Nephron (organoid): ENCODE measurements at regions not wholly inside any gene's neighbourhood (a gene's known extent, or its start where the extent isn't known, plus 50 kb on each side); places are given as distances from the start of the nearest gene placed in this dataset.

ENCODE experiments used
- H3K27ac Mint-ChIP-seq, 3 experiments: 2 replicates each; pipeline ENCODE4 v1.8.0; 2020; ENCODE audit warnings: mixed read lengths in 3 of 3, mild to moderate bottlenecking in 2 of 3, moderate library complexity in 1 of 3
- H3K27me3 Mint-ChIP-seq: 2 replicates; pipeline ENCODE4 v1.8.0; 2021; ENCODE audit warnings: low read depth, mild to moderate bottlenecking, moderate library complexity, mixed read lengths
- H3K36me3 Mint-ChIP-seq: 2 replicates; pipeline ENCODE4 v1.8.0; 2020; ENCODE audit warnings: low read depth, mixed read lengths
- H3K4me1 Mint-ChIP-seq: 2 replicates; pipeline ENCODE4 v1.8.0; 2020; ENCODE audit warnings: mixed read lengths
- H3K4me3 Mint-ChIP-seq, 3 experiments: 2 replicates each; pipeline ENCODE4 v1.8.0; 2020; ENCODE audit warnings: mild to moderate bottlenecking in 3 of 3, mixed read lengths in 3 of 3, moderate library complexity in 2 of 3
- H3K9me3 Mint-ChIP-seq: 2 replicates; pipeline ENCODE4 v1.8.0; 2020; ENCODE audit warnings: mixed read lengths
- TF ChIP-seq, protein P1 (sequence below), 3 experiments: fragments of 200-600 bp; sonication (generic); IDR thresholded peaks; one replicate each; pipeline ENCODE4 v1.5.0; 2021; ENCODE audit warnings: antibody characterized with exemption in 3 of 3; ENCODE audit not compliant: unreplicated experiment in 3 of 3

DNA sequence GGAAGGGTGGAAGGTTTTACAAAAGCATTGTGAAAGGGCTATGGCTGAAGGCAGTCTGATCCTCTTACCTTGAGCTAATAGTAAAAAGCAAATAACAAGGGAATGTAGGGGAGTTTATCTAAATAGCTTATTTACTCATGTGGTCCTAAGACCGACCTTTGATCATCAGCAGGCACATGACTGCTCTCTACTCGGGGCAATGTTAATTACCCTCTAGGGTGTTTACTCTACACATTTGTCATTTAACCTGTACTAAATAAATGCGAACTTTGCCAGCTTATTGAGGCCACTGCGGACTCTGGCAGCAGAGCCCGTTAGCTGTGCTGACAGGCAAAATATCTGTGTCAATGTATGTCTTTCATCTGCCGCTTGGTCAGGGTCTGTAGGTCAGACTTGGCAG is 768.3 kb upstream of the ATXN7L3B start:
- Mint-ChIP-seq H3K27me3 (no peaks in the 10 kb centered on the region), H3K4me3 (no peak overlapping the region), H3K27ac (no peak overlapping the region), H3K36me3 (no peaks in the 10 kb centered on the region), H3K9me3 (peaks cover 4% of the 10 kb centered on the region), H3K4me1 (peaks cover 4% of the 10 kb centered on the region)
- TF ChIP-seq, protein P1, sequence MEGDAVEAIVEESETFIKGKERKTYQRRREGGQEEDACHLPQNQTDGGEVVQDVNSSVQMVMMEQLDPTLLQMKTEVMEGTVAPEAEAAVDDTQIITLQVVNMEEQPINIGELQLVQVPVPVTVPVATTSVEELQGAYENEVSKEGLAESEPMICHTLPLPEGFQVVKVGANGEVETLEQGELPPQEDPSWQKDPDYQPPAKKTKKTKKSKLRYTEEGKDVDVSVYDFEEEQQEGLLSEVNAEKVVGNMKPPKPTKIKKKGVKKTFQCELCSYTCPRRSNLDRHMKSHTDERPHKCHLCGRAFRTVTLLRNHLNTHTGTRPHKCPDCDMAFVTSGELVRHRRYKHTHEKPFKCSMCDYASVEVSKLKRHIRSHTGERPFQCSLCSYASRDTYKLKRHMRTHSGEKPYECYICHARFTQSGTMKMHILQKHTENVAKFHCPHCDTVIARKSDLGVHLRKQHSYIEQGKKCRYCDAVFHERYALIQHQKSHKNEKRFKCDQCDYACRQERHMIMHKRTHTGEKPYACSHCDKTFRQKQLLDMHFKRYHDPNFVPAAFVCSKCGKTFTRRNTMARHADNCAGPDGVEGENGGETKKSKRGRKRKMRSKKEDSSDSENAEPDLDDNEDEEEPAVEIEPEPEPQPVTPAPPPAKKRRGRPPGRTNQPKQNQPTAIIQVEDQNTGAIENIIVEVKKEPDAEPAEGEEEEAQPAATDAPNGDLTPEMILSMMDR (IDR thresholded peaks at IDR 0.05; ENCODE audit: unreplicated experiment in 3 of 3), result no peak

DNA sequence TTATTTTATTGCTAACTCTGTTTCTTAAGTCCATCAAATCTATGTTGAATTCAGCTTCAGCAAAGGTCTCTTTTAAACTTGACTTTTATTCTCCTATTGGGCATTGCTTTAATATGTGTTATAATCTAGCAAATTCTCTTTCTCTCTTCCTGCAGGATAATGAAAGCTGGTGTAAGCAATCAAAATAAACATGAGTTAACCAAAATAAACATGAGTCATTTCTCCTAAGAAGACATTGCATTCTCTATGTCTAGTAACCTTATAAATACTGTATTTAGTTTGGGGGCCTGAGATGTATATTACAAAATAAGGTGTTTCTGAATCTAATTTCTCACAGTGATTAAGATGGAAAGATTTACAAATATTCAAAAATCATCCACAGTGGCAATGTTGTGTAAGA is 739.1 kb upstream of the ATXN7L3B start:
- Mint-ChIP-seq H3K4me3 (no peak overlapping the region), H3K4me1 (peaks cover 6% of the 10 kb centered on the region), H3K9me3 (peaks cover 29% of the 10 kb centered on the region), H3K27ac (no peak overlapping the region), H3K27me3 (no peaks in the 10 kb centered on the region), H3K36me3 (peaks cover 7% of the 10 kb centered on the region)
- TF ChIP-seq, protein P1 (IDR thresholded peaks at IDR 0.05; ENCODE audit: unreplicated experiment in 3 of 3), result no peak

DNA sequence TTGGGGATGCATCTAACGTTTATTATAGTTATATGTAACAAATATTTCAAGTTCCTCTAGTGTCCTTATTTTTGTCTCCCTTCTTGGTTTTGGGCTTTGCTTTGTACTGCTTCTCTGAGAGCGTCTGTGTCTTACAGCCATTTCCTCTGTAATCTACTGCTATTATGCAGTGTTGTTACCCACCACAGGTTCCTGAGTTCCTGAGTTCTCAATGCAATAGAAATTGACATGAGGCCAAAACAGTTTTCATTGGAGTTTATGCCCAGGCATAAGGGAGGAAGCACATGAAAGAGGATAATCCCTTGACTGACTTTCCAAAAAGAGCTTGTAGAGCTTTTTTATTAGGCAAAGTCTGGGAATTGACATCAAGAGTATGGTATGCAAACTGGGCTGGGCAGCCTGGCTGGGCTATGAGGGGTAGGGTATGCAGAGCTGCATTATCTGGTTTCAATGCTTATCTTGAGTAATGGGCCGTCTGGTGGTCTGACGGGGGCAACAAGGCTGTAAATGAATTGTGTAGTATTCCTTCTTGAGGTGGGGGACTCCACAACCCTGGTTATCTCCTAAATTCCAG is 722.5 kb upstream of the ATXN7L3B start:
- H3K4me3 Mint-ChIP-seq, result no peak overlapping the region
- H3K9me3 Mint-ChIP-seq, result peaks cover under 1% of the 10 kb centered on the region
- no peaks in the 10 kb centered on the region for H3K27me3 Mint-ChIP-seq
- H3K27ac Mint-ChIP-seq, result no peak overlapping the region
- TF ChIP-seq, protein P1 (IDR thresholded peaks at IDR 0.05; ENCODE audit: unreplicated experiment in 3 of 3), result no peak
- H3K4me1 Mint-ChIP-seq, result no peaks in the 10 kb centered on the region
- H3K36me3 Mint-ChIP-seq, result no peaks in the 10 kb centered on the region

DNA sequence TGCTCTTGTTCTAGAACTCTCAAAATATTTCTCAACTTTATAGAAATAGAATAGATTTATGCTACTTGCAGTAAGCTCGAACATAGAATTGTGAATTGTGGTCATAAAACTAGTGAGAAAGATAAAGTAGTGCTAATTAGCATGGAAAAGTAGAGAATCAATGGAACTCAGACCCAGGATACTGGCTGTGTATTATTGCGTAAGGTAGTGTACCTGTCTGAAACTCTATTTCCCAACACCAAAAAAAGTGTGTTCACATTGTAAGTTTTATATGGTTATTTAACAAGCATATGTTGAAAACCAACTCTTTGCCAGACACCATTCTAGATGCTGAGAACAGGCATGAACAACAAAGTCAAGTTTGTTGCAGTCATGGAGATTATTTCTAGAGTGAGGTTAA is 720.5 kb upstream of the ATXN7L3B start:
- H3K4me3 Mint-ChIP-seq, result no peak overlapping the region
- H3K27ac Mint-ChIP-seq, result no peak overlapping the region
- H3K9me3 Mint-ChIP-seq, result peaks cover 12% of the 10 kb centered on the region

DNA sequence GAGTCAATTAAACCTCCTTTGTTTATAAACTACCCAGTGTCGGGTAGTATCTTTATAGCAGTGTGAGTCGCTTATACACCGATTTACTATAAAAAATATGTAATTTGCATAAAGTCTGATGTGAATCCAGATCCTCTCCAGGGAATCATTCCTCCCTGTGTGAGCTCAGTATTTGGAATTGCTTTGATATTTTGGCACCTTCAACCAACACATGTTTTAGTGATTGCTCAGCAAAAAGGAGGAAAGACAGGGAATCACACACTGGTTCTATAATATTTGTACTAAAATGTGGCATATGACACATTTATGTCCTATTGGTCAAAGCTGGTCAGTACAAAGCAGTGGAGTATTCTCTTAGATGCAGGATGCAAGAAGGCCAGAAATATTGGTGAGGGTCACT is 703.9 kb upstream of the ATXN7L3B start:
- no peaks in the 10 kb centered on the region for H3K36me3 Mint-ChIP-seq
- H3K4me1 Mint-ChIP-seq, result no peaks in the 10 kb centered on the region
- no peaks in the 10 kb centered on the region for H3K9me3 Mint-ChIP-seq
- TF ChIP-seq, protein P1 (IDR thresholded peaks at IDR 0.05; ENCODE audit: unreplicated experiment in 3 of 3), result no peak
- H3K27me3 Mint-ChIP-seq, result no peaks in the 10 kb centered on the region
- H3K4me3 Mint-ChIP-seq, result no peak overlapping the region
- H3K27ac Mint-ChIP-seq, result no peak overlapping the region

More for the DNA sequence above, 720.5 kb upstream of the ATXN7L3B start:
- H3K36me3 Mint-ChIP-seq, result no peaks in the 10 kb centered on the region
- TF ChIP-seq, protein P1 (IDR thresholded peaks at IDR 0.05; ENCODE audit: unreplicated experiment in 3 of 3), result no peak
- no peaks in the 10 kb centered on the region for H3K4me1 Mint-ChIP-seq
- H3K27me3 Mint-ChIP-seq, result no peaks in the 10 kb centered on the region

DNA sequence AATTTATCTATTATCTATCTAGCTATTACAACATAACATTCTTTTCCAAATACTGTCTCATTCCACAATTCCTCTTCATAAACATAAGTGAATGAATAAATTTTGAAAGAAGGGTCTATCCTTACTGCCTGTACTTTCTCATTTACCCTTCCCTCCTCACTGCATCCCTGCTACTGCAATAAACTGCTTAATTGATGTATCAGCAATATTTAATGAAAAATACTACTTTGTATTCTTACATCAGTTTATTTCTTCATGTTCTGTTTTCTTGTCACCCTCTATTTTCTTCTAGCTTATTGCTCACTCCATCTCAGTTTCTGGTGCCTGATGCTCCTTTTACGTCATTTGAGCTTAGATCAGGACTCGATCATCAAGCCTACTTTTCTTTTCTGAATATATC is 695.7 kb upstream of the ATXN7L3B start:
- H3K27me3 Mint-ChIP-seq, result no peaks in the 10 kb centered on the region

More for the DNA sequence above, 695.7 kb upstream of the ATXN7L3B start:
- H3K4me3 Mint-ChIP-seq, result no peak overlapping the region
- no peaks in the 10 kb centered on the region for H3K36me3 Mint-ChIP-seq
- no peaks in the 10 kb centered on the region for H3K9me3 Mint-ChIP-seq
- H3K27ac Mint-ChIP-seq, result no peak overlapping the region
- no peaks in the 10 kb centered on the region for H3K4me1 Mint-ChIP-seq
- TF ChIP-seq, protein P1 (IDR thresholded peaks at IDR 0.05; ENCODE audit: unreplicated experiment in 3 of 3), result no peak
